ENCODE measurements at regions not wholly inside any gene's neighbourhood (a gene's known extent, or its start where the extent isn't known, plus 50 kb on each side); places are given as distances from the start of the nearest gene placed in this dataset.

- intact Hi-C loops (cut with micrococcal nuclease; ENCODE audit: unreplicated experiment) = no loop called here
- no peaks in the 10 kb centered on the region for H3K27me3 ChIP-seq (replicated peaks; ENCODE audit: control insufficient read depth, insufficient read depth, low read length)
- CTCF ChIA-PET = interaction anchor here (0.7 kb wide), 1 partner anchor 13 kb away, joined by 3 read pairs; no protein-coding TSS in a partner anchor
Measured at GRCh38 chr11:45392591-45393091, 106.5 kb upstream of the SYT13 start.

GRCh38 chr11:45392154-45392553, 106.0 kb upstream of the SYT13 start:
- Mint-ChIP-seq H3K27me3 (ENCODE audit: insufficient read depth, unreplicated experiment) (no peaks in the 10 kb centered on the region), H3K4me3 (ENCODE audit: unreplicated experiment) (no peak overlapping the region), H3K9me3 (ENCODE audit: unreplicated experiment) (no peaks in the 10 kb centered on the region), H3K36me3 (ENCODE audit: insufficient read depth, unreplicated experiment) (no peaks in the 10 kb centered on the region), H3K27ac (ENCODE audit: unreplicated experiment) (no peak overlapping the region), H3K4me1 (ENCODE audit: low read depth, unreplicated experiment) (peaks cover 13% of the 10 kb centered on the region)
- H3K27me3 ChIP-seq (replicated peaks; ENCODE audit: control insufficient read depth, insufficient read depth, low read length) = no peaks in the 10 kb centered on the region
- H3K4me3 ChIP-seq (ENCODE audit: low read depth, low read length) = no peak overlapping the region
- TF ChIP-seq CTCF (IDR thresholded peaks at IDR 0.05; ENCODE audit: insufficient read depth in 1 of 2, low read depth in 1 of 2, low read length in 1 of 2, severe bottlenecking in 1 of 2, unreplicated experiment in 1 of 2) = no peak
- H3K4me1 ChIP-seq = no peaks in the 10 kb centered on the region
- no TSS peak for BruUV-seq (replicated peaks)
- H3K36me3 ChIP-seq (ENCODE audit: control insufficient read depth, insufficient read depth, low read length) = no peaks in the 10 kb centered on the region
- ChIA-PET POLR2A (no interaction called here), CTCF (interaction anchor here (0.7 to 1.0 kb wide), 4 partner anchors 14 to 868 kb away, joined by 3 to 6 read pairs (median 3); no protein-coding TSS in a partner anchor)
- no peaks in the 10 kb centered on the region for H3K9me3 ChIP-seq
- intact Hi-C loops (cut with micrococcal nuclease; ENCODE audit: unreplicated experiment) = no loop called here
- no peak for DNase-seq

More at GRCh38 chr11:45392591-45393091, 106.5 kb upstream of the SYT13 start:
- H3K4me1 ChIP-seq = no peaks in the 10 kb centered on the region
- Mint-ChIP-seq H3K36me3 (ENCODE audit: insufficient read depth, unreplicated experiment) (no peaks in the 10 kb centered on the region), H3K27me3 (ENCODE audit: insufficient read depth, unreplicated experiment) (no peaks in the 10 kb centered on the region), H3K4me1 (ENCODE audit: low read depth, unreplicated experiment) (peaks cover 13% of the 10 kb centered on the region), H3K9me3 (ENCODE audit: unreplicated experiment) (no peaks in the 10 kb centered on the region), H3K27ac (ENCODE audit: unreplicated experiment) (no peak overlapping the region), H3K4me3 (ENCODE audit: unreplicated experiment) (no peak overlapping the region)
- no peak for DNase-seq
- no peaks in the 10 kb centered on the region for H3K9me3 ChIP-seq
- H3K4me3 ChIP-seq (ENCODE audit: low read depth, low read length) = no peak overlapping the region
- POLR2A ChIA-PET = no interaction called here
- H3K36me3 ChIP-seq (ENCODE audit: control insufficient read depth, insufficient read depth, low read length) = no peaks in the 10 kb centered on the region
- TF ChIP-seq CTCF (IDR thresholded peaks at IDR 0.05; ENCODE audit: insufficient read depth in 1 of 2, low read depth in 1 of 2, low read length in 1 of 2, severe bottlenecking in 1 of 2, unreplicated experiment in 1 of 2) = no peak
- BruUV-seq (replicated peaks) = no TSS peak

- POLR2A ChIA-PET = no interaction called here
- no peaks in the 10 kb centered on the region for H3K9me3 ChIP-seq
- CTCF ChIA-PET = interaction anchor here (0.7 to 1.0 kb wide), 3 partner anchors 20 to 867 kb away, joined by 3 to 6 read pairs (median 3); no protein-coding TSS in a partner anchor
- no peak for DNase-seq
- no peaks in the 10 kb centered on the region for H3K27me3 ChIP-seq (replicated peaks; ENCODE audit: control insufficient read depth, insufficient read depth, low read length)
- no peaks in the 10 kb centered on the region for H3K4me1 ChIP-seq
- no peak overlapping the region for H3K4me3 ChIP-seq (ENCODE audit: low read depth, low read length)
- no peak overlapping the region for H3K4me3 Mint-ChIP-seq (ENCODE audit: unreplicated experiment)
- H3K36me3 ChIP-seq (ENCODE audit: control insufficient read depth, insufficient read depth, low read length) = no peaks in the 10 kb centered on the region
- no TSS peak for BruUV-seq (replicated peaks)
- H3K27ac Mint-ChIP-seq (ENCODE audit: unreplicated experiment) = no peak overlapping the region
- no peaks in the 10 kb centered on the region for H3K36me3 Mint-ChIP-seq (ENCODE audit: insufficient read depth, unreplicated experiment)
- H3K9me3 Mint-ChIP-seq (ENCODE audit: unreplicated experiment) = no peaks in the 10 kb centered on the region
- H3K4me1 Mint-ChIP-seq (ENCODE audit: low read depth, unreplicated experiment) = peaks cover 13% of the 10 kb centered on the region
- TF ChIP-seq CTCF (IDR thresholded peaks at IDR 0.05; ENCODE audit: insufficient read depth in 1 of 2, low read depth in 1 of 2, low read length in 1 of 2, severe bottlenecking in 1 of 2, unreplicated experiment in 1 of 2) = no peak
- intact Hi-C loops (cut with micrococcal nuclease; ENCODE audit: unreplicated experiment) = no loop called here
- H3K27me3 Mint-ChIP-seq (ENCODE audit: insufficient read depth, unreplicated experiment) = no peaks in the 10 kb centered on the region
Measured at GRCh38 chr11:45391168-45391850, 105.2 kb upstream of the SYT13 start.

Data from Caco-2 (cell line).